ENCODE measurements at regions not wholly inside any gene's neighbourhood (a gene's known extent, or its start where the extent isn't known, plus 50 kb on each side); places are given as distances from the start of the nearest gene placed in this dataset.

GRCh38 chr2:37740164-37740739 is 68.8 kb upstream of the CDC42EP3 start:
- TF ChIP-seq, protein P1, sequence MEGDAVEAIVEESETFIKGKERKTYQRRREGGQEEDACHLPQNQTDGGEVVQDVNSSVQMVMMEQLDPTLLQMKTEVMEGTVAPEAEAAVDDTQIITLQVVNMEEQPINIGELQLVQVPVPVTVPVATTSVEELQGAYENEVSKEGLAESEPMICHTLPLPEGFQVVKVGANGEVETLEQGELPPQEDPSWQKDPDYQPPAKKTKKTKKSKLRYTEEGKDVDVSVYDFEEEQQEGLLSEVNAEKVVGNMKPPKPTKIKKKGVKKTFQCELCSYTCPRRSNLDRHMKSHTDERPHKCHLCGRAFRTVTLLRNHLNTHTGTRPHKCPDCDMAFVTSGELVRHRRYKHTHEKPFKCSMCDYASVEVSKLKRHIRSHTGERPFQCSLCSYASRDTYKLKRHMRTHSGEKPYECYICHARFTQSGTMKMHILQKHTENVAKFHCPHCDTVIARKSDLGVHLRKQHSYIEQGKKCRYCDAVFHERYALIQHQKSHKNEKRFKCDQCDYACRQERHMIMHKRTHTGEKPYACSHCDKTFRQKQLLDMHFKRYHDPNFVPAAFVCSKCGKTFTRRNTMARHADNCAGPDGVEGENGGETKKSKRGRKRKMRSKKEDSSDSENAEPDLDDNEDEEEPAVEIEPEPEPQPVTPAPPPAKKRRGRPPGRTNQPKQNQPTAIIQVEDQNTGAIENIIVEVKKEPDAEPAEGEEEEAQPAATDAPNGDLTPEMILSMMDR (conservative IDR thresholded peaks at IDR 0.05; ENCODE audit: low read depth, low read length): no peak
- no peak for TF ChIP-seq EZH2 (IDR thresholded peaks at IDR 0.05; ENCODE audit: borderline replicate concordance, low read depth, low read length, poor library complexity, severe bottlenecking)

Measured in A673 (cell line).